ENCODE measurements at regions not wholly inside any gene's neighbourhood (a gene's known extent, or its start where the extent isn't known, plus 50 kb on each side); places are given as distances from the start of the nearest gene placed in this dataset.

DNA sequence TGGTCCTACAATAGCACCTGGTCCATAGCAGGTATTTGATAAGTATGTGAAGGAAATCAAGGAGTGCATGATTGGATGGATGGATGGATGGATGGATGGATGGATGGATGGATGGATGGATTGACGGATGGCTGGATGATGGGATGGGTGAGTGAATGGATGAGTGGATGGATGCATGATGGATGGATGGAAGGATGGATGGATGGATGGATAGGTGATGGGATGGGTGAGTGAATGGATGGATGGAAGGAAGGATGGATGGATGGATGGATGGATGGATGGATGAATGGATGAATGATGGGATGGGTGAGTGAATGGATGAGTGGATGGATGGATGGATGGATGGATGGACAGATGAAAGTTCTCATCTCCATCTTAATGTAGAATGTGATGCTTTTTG, 231.0 kb upstream of the PPP2R2D start:
- no peak for DNase-seq (ENCODE audit: low spot score)
- no peak overlapping the region for H3K4me3 ChIP-seq
- no peak overlapping the region for H3K27ac ChIP-seq
- TF ChIP-seq, protein P1, sequence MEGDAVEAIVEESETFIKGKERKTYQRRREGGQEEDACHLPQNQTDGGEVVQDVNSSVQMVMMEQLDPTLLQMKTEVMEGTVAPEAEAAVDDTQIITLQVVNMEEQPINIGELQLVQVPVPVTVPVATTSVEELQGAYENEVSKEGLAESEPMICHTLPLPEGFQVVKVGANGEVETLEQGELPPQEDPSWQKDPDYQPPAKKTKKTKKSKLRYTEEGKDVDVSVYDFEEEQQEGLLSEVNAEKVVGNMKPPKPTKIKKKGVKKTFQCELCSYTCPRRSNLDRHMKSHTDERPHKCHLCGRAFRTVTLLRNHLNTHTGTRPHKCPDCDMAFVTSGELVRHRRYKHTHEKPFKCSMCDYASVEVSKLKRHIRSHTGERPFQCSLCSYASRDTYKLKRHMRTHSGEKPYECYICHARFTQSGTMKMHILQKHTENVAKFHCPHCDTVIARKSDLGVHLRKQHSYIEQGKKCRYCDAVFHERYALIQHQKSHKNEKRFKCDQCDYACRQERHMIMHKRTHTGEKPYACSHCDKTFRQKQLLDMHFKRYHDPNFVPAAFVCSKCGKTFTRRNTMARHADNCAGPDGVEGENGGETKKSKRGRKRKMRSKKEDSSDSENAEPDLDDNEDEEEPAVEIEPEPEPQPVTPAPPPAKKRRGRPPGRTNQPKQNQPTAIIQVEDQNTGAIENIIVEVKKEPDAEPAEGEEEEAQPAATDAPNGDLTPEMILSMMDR (IDR thresholded peaks at IDR 0.05): no peak

- Histone ChIP-seq H3K4me3 (no peak overlapping the region), H3K27ac (no peak overlapping the region)
- no peak for DNase-seq (ENCODE audit: low spot score)
- TF ChIP-seq, protein P1 (IDR thresholded peaks at IDR 0.05): no peak
Measured at GRCh38 chr10:131670341-131670740, 230.5 kb upstream of the PPP2R2D start.

DNA sequence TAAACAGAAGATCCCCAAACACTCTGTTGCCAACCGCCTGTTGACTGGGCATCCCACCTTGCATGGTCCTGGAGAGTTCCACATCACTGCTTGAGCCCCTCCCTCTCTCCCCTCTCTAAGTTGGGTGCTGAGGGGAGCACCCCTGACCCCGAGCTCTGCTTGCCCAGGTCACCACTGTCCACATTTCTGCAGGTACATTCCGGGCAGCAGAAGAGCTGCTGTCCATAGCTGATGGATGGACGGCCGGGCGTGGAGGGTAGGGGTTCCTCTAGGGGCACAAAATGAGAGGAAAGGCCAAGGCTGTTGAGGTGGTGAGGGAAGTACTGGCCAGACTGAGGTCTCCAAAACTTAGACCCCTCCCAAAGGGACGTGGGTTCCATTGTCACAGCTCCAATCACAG, 227.4 kb upstream of the PPP2R2D start:
- Histone ChIP-seq H3K27ac (no peak overlapping the region), H3K4me3 (no peak overlapping the region)
- no peak for DNase-seq (ENCODE audit: low spot score)
- TF ChIP-seq, protein P1 (IDR thresholded peaks at IDR 0.05): no peak

- H3K4me3 ChIP-seq: no peak overlapping the region
Measured at GRCh38 chr10:131674130-131674529, 226.7 kb upstream of the PPP2R2D start.

GRCh38 chr10:131675104-131675503, 225.7 kb upstream of the PPP2R2D start:
- Histone ChIP-seq H3K4me3 (no peak overlapping the region), H3K27ac (no peak overlapping the region)
- no peak for DNase-seq (ENCODE audit: low spot score)
- TF ChIP-seq, protein P1 (IDR thresholded peaks at IDR 0.05): no peak

More at GRCh38 chr10:131674130-131674529, 226.7 kb upstream of the PPP2R2D start:
- no peak overlapping the region for H3K27ac ChIP-seq
- DNase-seq (ENCODE audit: low spot score): no peak
- TF ChIP-seq, protein P1 (IDR thresholded peaks at IDR 0.05): no peak

DNA sequence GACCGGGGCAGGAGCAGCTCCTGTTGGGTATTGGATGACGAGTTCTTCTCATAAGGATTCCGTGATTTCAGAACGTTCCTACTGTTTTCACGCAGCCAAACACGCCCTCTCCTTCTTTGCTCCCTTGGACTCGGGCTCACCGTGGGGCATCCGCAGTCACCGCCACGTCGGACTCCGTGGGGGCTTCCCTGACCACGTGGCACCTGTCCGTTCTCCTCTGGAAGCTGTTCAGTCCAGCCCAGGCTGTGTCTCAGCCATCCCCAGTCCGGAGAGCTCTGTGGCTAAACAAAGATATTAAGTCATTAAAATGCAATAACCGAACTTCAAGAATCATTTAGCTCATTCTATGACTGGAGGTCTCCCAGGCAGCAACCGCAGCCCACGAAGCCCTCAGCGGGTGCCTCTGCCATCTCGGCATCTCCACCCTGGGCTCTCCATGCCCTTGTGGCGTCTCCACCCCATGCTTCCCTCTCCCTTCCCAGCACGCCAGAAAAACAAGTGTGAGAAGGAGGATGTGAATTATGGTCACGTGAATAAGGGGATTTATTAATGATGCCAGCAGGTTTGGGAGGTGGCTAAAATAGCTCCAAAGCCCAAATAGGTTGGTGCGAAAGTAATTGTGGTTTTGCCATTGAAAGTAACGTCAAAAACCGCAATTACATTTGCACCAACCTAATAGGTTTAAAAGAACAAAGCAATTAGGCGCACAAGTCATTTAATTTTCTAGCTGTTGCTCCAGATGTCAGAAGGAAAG, 224.6 kb upstream of the PPP2R2D start:
- DNase-seq (ENCODE audit: low spot score): no peak
- TF ChIP-seq, protein P1 (IDR thresholded peaks at IDR 0.05): no peak
- Histone ChIP-seq H3K27ac (no peak overlapping the region), H3K4me3 (no peak overlapping the region)

- H3K27ac ChIP-seq: no peak overlapping the region
- TF ChIP-seq, protein P1 (IDR thresholded peaks at IDR 0.05): no peak
- no peak for DNase-seq (ENCODE audit: low spot score)
- no peak overlapping the region for H3K4me3 ChIP-seq
Measured at GRCh38 chr10:131676800-131677421, 223.9 kb upstream of the PPP2R2D start.
